ENCODE measurements at regions not wholly inside any gene's neighbourhood (a gene's known extent, or its start where the extent isn't known, plus 50 kb on each side); places are given as distances from the start of the nearest gene placed in this dataset.

DNA sequence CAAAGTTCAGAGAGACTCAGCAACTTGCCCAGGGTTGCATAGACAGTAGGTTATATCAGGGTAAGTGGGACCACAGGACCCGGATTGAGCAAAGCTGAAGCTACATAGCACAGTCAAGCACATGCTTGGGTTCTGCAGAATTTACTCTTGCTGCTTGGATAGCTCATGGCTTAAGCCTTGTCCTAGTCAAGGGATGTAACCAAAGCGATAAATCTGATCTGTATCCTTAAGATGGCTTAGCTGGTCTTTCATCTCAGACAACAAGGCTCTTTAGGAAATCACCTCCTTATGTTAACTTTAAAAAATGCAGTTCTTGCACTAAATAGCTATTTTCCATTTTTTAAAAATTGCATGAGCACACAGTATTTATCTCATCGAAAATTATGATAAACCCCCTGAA is 158.5 kb downstream of the LPIN1 start:
- TF ChIP-seq GATA3 (IDR thresholded peaks at IDR 0.05; ENCODE audit: low read depth, low read length) (no peak), GATA2 (IDR thresholded peaks at IDR 0.05; ENCODE audit: low read depth, low read length) (no peak)

Data from SH-SY5Y (cell line).